ENCODE measurements at regions not wholly inside any gene's neighbourhood (a gene's known extent, or its start where the extent isn't known, plus 50 kb on each side); places are given as distances from the start of the nearest gene placed in this dataset.

- no peak for DNase-seq (ENCODE audit: extremely low read depth, low read depth)
- no peak overlapping the region for H3K4me3 ChIP-seq (replicated peaks; ENCODE audit: low read depth, low read length)
- no peak for TF ChIP-seq CTCF (IDR thresholded peaks at IDR 0.05; ENCODE audit: low read depth, low read length, missing control alignments)
Measured at GRCh38 chr9:17962747-17963146, 383.9 kb downstream of the SH3GL2 start.

GRCh38 chr9:17963498-17963897, 384.6 kb downstream of the SH3GL2 start:
- no peak for TF ChIP-seq CTCF (IDR thresholded peaks at IDR 0.05; ENCODE audit: low read depth, low read length, missing control alignments)
- no peak for DNase-seq (ENCODE audit: extremely low read depth, low read depth)
- no peak overlapping the region for H3K4me3 ChIP-seq (replicated peaks; ENCODE audit: low read depth, low read length)

GRCh38 chr9:17967731-17968130, 388.9 kb downstream of the SH3GL2 start:
- DNase-seq (ENCODE audit: extremely low read depth, low read depth), result no peak
- TF ChIP-seq CTCF (IDR thresholded peaks at IDR 0.05; ENCODE audit: low read depth, low read length, missing control alignments), result no peak
- no peak overlapping the region for H3K4me3 ChIP-seq (replicated peaks; ENCODE audit: low read depth, low read length)

- no peak for DNase-seq (ENCODE audit: extremely low read depth, low read depth)
- TF ChIP-seq CTCF (IDR thresholded peaks at IDR 0.05; ENCODE audit: low read depth, low read length, missing control alignments), result no peak
- no peak overlapping the region for H3K4me3 ChIP-seq (replicated peaks; ENCODE audit: low read depth, low read length)
Measured at GRCh38 chr9:17969232-17969631, 390.4 kb downstream of the SH3GL2 start.

GRCh38 chr9:17970277-17970676, 391.4 kb downstream of the SH3GL2 start:
- H3K4me3 ChIP-seq (replicated peaks; ENCODE audit: low read depth, low read length), result no peak overlapping the region
- no peak for DNase-seq (ENCODE audit: extremely low read depth, low read depth)
- TF ChIP-seq CTCF (IDR thresholded peaks at IDR 0.05; ENCODE audit: low read depth, low read length, missing control alignments), result no peak

GRCh38 chr9:17978773-17979172, 399.9 kb downstream of the SH3GL2 start:
- H3K4me3 ChIP-seq (replicated peaks; ENCODE audit: low read depth, low read length), result no peak overlapping the region
- no peak for TF ChIP-seq CTCF (IDR thresholded peaks at IDR 0.05; ENCODE audit: low read depth, low read length, missing control alignments)
- DNase-seq (ENCODE audit: extremely low read depth, low read depth), result no peak

- TF ChIP-seq CTCF (IDR thresholded peaks at IDR 0.05; ENCODE audit: low read depth, low read length, missing control alignments), result no peak
- H3K4me3 ChIP-seq (replicated peaks; ENCODE audit: low read depth, low read length), result no peak overlapping the region
- DNase-seq (ENCODE audit: extremely low read depth, low read depth), result no peak
Measured at GRCh38 chr9:17986595-17986994, 407.7 kb downstream of the SH3GL2 start.

All from HFF-Myc (cell line).